ENCODE measurements at regions not wholly inside any gene's neighbourhood (a gene's known extent, or its start where the extent isn't known, plus 50 kb on each side); places are given as distances from the start of the nearest gene placed in this dataset.

- in situ Hi-C loops (cut with MboI; ENCODE audit: low pct_unique_long_range_greater_than_20kb, low sequenced_read_pairs, unreplicated experiment): no loop called here
- no peak for DNase-seq (ENCODE audit: low spot score)
These were observed 277.4 kb downstream of the NPIPA8 start for GRCh38 chr16:18059089-18059488.

DNA sequence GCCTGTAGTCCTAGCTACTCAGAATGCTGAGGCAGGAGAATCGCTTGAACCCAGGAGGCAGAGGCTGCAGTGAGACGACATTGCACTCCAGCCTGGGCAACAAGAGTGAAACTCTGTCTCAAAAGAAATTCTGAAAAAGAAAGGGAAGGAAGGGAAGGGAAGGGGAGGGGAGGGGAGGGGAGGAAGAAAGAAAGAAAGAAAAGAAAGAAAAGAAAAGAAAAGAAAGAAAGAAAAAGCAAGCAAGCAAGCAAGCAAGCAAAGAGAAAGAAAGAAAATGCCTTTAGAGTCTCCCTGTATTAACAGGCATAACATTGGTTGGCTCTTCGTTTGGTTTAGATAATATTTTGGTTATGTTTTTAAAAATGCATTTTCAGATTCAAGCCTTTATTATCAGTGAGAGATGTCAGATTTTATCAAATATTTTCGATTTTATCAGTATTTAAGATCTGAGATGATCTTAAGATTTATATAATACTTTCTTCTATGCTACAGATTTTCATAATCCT lies 281.1 kb downstream of the NPIPA8 start:
- in situ Hi-C loops (cut with MboI; ENCODE audit: low pct_unique_long_range_greater_than_20kb, low sequenced_read_pairs, unreplicated experiment): no loop called here
- no peak for DNase-seq (ENCODE audit: low spot score)
- TF ChIP-seq, protein P1, sequence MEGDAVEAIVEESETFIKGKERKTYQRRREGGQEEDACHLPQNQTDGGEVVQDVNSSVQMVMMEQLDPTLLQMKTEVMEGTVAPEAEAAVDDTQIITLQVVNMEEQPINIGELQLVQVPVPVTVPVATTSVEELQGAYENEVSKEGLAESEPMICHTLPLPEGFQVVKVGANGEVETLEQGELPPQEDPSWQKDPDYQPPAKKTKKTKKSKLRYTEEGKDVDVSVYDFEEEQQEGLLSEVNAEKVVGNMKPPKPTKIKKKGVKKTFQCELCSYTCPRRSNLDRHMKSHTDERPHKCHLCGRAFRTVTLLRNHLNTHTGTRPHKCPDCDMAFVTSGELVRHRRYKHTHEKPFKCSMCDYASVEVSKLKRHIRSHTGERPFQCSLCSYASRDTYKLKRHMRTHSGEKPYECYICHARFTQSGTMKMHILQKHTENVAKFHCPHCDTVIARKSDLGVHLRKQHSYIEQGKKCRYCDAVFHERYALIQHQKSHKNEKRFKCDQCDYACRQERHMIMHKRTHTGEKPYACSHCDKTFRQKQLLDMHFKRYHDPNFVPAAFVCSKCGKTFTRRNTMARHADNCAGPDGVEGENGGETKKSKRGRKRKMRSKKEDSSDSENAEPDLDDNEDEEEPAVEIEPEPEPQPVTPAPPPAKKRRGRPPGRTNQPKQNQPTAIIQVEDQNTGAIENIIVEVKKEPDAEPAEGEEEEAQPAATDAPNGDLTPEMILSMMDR (IDR thresholded peaks at IDR 0.05; ENCODE audit: extremely low read depth, insufficient read depth, missing control alignments): no peak

More at GRCh38 chr16:18059089-18059488, 277.4 kb downstream of the NPIPA8 start:
- TF ChIP-seq, protein P1 (IDR thresholded peaks at IDR 0.05; ENCODE audit: extremely low read depth, insufficient read depth, missing control alignments): no peak

DNA sequence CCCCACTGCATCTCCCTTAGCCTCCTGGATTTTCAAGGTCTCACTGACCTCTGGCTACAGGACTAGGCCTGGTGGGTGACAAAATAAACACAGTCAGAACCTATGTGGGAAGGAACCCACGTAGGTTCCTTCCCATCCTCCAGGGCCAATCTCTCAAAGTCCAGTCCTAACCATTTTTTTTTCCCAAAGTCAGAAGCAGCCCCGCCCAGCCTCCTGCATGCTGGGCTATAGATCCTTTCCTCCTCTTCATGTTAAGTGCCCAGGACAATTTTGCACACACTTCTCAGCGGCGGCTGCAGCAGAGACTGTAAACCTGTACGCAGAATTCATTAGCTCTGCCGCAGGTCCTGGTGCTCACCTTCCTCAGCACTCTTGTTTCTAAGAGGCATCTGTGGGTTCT lies 285.8 kb downstream of the NPIPA8 start:
- DNase-seq (ENCODE audit: low spot score): no peak
- TF ChIP-seq, protein P1 (IDR thresholded peaks at IDR 0.05; ENCODE audit: extremely low read depth, insufficient read depth, missing control alignments): no peak
- in situ Hi-C loops (cut with MboI; ENCODE audit: low pct_unique_long_range_greater_than_20kb, low sequenced_read_pairs, unreplicated experiment): no loop called here

- no peak for DNase-seq (ENCODE audit: low spot score)
- TF ChIP-seq, protein P1 (IDR thresholded peaks at IDR 0.05; ENCODE audit: extremely low read depth, insufficient read depth, missing control alignments): no peak
- in situ Hi-C loops (cut with MboI; ENCODE audit: low pct_unique_long_range_greater_than_20kb, low sequenced_read_pairs, unreplicated experiment): no loop called here
These were observed 286.3 kb downstream of the NPIPA8 start for GRCh38 chr16:18050234-18050633.

DNA sequence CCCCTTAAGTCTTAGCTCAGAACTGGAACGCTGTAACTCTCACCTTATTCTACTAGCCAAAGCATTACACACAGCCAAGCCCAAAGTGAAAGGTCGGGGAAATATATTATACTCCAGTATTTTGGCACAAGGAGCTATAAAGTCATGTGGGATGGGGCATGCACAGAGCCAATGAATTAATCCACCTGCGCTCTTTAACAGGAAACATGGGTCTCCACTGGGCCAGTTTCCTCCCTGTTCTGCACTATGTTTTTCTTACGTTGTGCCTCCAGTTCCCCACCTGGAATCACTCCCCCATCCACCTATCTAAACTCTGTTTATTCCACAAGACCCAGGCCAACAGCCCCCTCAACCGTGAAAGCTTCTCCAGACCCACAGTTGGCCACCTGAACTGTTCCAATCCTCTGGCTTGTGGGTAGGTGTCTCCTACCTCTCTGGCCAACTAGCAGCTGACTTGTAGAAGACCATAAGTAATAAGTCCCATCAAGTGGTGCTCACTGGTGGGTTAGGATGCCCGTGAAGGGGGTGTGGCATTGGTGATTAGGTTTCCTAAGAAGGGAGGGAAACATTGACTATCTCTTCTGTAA lies 286.9 kb downstream of the NPIPA8 start:
- no peak for DNase-seq (ENCODE audit: low spot score)
- TF ChIP-seq, protein P1 (IDR thresholded peaks at IDR 0.05; ENCODE audit: extremely low read depth, insufficient read depth, missing control alignments): no peak
- in situ Hi-C loops (cut with MboI; ENCODE audit: low pct_unique_long_range_greater_than_20kb, low sequenced_read_pairs, unreplicated experiment): no loop called here

DNA sequence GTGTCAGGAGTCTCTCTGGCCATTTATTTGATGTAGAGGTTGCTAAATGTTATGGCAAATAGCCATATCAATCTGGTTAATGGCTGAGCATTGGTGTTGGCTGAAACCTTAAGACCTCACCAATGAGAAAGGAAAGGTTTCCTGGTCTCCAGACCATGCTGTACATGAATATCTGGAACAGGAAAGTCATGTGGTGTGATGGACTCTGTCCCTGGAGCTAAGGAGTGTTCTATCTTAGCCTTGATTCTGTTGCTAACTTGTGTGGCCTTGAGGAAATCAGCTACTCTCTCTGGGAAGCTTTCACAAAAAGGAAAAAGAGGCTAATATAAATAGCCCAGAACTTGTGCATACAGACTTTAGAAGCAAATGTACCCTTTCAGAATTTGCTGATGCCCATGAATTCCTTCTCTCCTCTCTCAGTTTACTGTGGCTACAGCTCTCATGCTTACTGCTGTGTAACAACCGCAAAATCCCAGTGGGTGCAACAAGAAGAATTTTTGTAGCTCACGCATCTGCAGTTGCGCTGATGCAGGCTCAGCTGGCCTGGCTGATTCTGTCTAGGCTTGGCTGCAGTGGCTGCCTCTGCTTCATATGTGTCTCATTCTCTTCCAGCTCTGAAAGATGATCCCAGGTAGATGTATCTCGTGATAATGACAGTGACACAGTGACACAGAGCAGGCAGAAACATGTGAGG lies 287.5 kb downstream of the NPIPA8 start:
- no peak for DNase-seq (ENCODE audit: low spot score)
- TF ChIP-seq, protein P1 (IDR thresholded peaks at IDR 0.05; ENCODE audit: extremely low read depth, insufficient read depth, missing control alignments): no peak

More for the DNA sequence above, 287.5 kb downstream of the NPIPA8 start:
- in situ Hi-C loops (cut with MboI; ENCODE audit: low pct_unique_long_range_greater_than_20kb, low sequenced_read_pairs, unreplicated experiment): no loop called here

All from GM13977 (cell line).